MM.1S (cell line): ENCODE measurements at regions not wholly inside any gene's neighbourhood (a gene's known extent, or its start where the extent isn't known, plus 50 kb on each side); places are given as distances from the start of the nearest gene placed in this dataset.

Source experiments
- DNase-seq: peaks from one replicate; pipeline ENCODE4 v3.0.0-alpha.2; 2015
- H2AFZ ChIP-seq: fragments of 300-600 bp; sonication (generic); 2 replicates; pipeline ENCODE4 v1.6.0; 2016; ENCODE audit warnings: antibody characterized with exemption, low read length
- H3F3A ChIP-seq: fragments of 300-600 bp; sonication (generic); 2 replicates; pipeline ENCODE4 v1.6.1; 2016; ENCODE audit warnings: mild to moderate bottlenecking, antibody characterized with exemption, low read length, moderate library complexity, mixed read lengths; ENCODE audit not compliant: insufficient read depth
- H3K27ac ChIP-seq: fragments of 300-600 bp; sonication (generic); 2 replicates; pipeline ENCODE4 v1.5.1; 2016; ENCODE audit warnings: mild to moderate bottlenecking, low read length
- H3K27me3 ChIP-seq: fragments of 300-600 bp; sonication (generic); replicated peaks from 2 replicates; pipeline ENCODE4 v1.6.0; 2016; ENCODE audit warnings: low read length; ENCODE audit not compliant: insufficient read depth
- H3K36me3 ChIP-seq: fragments of 300-600 bp; sonication (generic); replicated peaks from 2 replicates; pipeline ENCODE4 v1.6.1; 2016; ENCODE audit warnings: mild to moderate bottlenecking, low read length, mixed read lengths; ENCODE audit not compliant: insufficient read depth
- H3K4me1 ChIP-seq: fragments of 300-600 bp; sonication (generic); 2 replicates; pipeline ENCODE4 v1.6.1; 2016; ENCODE audit warnings: low read length, mixed read lengths
- H3K4me2 ChIP-seq: fragments of 300-600 bp; sonication (generic); 2 replicates; pipeline ENCODE4 v1.6.0; 2016; ENCODE audit warnings: low read depth, low read length
- H3K4me3 ChIP-seq: fragments of 300-600 bp; sonication (generic); 2 replicates; pipeline ENCODE4 v1.5.1; 2016; ENCODE audit warnings: low read length, mixed read lengths
- H3K79me2 ChIP-seq: fragments of 300-600 bp; sonication (generic); 2 replicates; pipeline ENCODE4 v1.6.1; 2016; ENCODE audit warnings: mixed run types, low read length, mixed read lengths
- H3K9ac ChIP-seq: fragments of 300-600 bp; sonication (generic); 2 replicates; pipeline ENCODE4 v1.6.1; 2016; ENCODE audit warnings: low read length, mixed read lengths
- H3K9me2 ChIP-seq: fragments of 300-600 bp; sonication (generic); replicated peaks from 2 replicates; pipeline ENCODE4 v1.6.1; 2016; ENCODE audit warnings: mild to moderate bottlenecking, low read length, mixed read lengths; ENCODE audit not compliant: insufficient read depth
- H3K9me3 ChIP-seq: fragments of 300-600 bp; sonication (generic); replicated peaks from 2 replicates; pipeline ENCODE4 v1.6.1; 2016; ENCODE audit warnings: mild to moderate bottlenecking, low read length, mixed read lengths; ENCODE audit not compliant: insufficient read depth
- H4K20me1 ChIP-seq: fragments of 300-600 bp; sonication (generic); 2 replicates; pipeline ENCODE4 v1.6.1; 2016; ENCODE audit warnings: mild to moderate bottlenecking, low read length, moderate library complexity, mixed read lengths; ENCODE audit not compliant: insufficient read depth
- CTCF ChIP-seq: fragments of 300-600 bp; sonication (generic); IDR thresholded peaks from 2 replicates; pipeline ENCODE4 v1.5.1; 2016; ENCODE audit warnings: antibody characterized with exemption, low read length, mixed read lengths
- EZH2 ChIP-seq: fragments of 300-600 bp; sonication (generic); optimal IDR thresholded peaks from 2 replicates; pipeline ENCODE3; 2017; ENCODE audit warnings: low read depth, mild to moderate bottlenecking, antibody characterized with exemption, low read length, mixed read lengths
- EZH2phosphoT487 ChIP-seq: fragments of 300-600 bp; sonication (generic); IDR thresholded peaks from 2 replicates; pipeline ENCODE4 v1.6.1; 2018; ENCODE audit warnings: antibody characterized with exemption, low read length

DNA sequence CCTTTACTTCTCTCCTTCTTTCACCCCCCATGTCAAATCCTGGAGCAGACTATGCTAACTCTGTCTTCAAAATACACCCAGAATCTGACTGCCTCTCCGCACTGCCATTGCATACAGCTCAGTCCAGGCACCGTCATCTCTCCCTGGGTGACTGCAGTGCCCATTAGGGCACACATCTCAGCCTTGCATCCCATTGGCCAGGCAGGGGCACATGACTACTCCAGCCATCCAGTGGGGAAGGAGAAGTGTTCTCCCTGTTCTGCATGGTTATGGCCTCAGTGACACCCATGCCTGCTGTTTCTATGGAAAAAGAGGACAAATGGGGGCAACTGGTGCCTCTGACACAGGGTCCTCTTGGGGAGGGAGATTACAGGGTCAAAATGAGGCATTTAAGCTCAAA, 270.5 kb downstream of the MATN1 start:
- no peak for DNase-seq
- no peaks in the 10 kb centered on the region for H4K20me1 ChIP-seq
- no peak overlapping the region for H2AFZ ChIP-seq
- no peaks in the 10 kb centered on the region for H3K9me3 ChIP-seq
- no peak overlapping the region for H3K27ac ChIP-seq
- no peak overlapping the region for H3K9ac ChIP-seq
- H3K27me3 ChIP-seq, result peaks cover 18% of the 10 kb centered on the region
- no peaks in the 10 kb centered on the region for H3K79me2 ChIP-seq
- no peak for TF ChIP-seq EZH2
- no peak for TF ChIP-seq CTCF
- TF ChIP-seq EZH2phosphoT487, result no peak
- no peaks in the 10 kb centered on the region for H3K4me1 ChIP-seq
- no peak overlapping the region for H3K4me3 ChIP-seq
- no peaks in the 10 kb centered on the region for H3K36me3 ChIP-seq
- H3F3A ChIP-seq, result no peaks in the 10 kb centered on the region
- H3K4me2 ChIP-seq, result no peak overlapping the region
- H3K9me2 ChIP-seq, result no peaks in the 10 kb centered on the region

- H2AFZ ChIP-seq, result no peak overlapping the region
- no peak overlapping the region for H3K9ac ChIP-seq
- no peaks in the 10 kb centered on the region for H3K79me2 ChIP-seq
- TF ChIP-seq CTCF (no peak), EZH2 (no peak), EZH2phosphoT487 (no peak)
- no peaks in the 10 kb centered on the region for H3K36me3 ChIP-seq
- no peak for DNase-seq
- H3K9me3 ChIP-seq, result no peaks in the 10 kb centered on the region
- no peaks in the 10 kb centered on the region for H3F3A ChIP-seq
- H3K27ac ChIP-seq, result no peak overlapping the region
- H3K4me1 ChIP-seq, result no peaks in the 10 kb centered on the region
- no peak overlapping the region for H3K4me2 ChIP-seq
- no peaks in the 10 kb centered on the region for H3K9me2 ChIP-seq
- H4K20me1 ChIP-seq, result no peaks in the 10 kb centered on the region
- H3K4me3 ChIP-seq, result no peak overlapping the region
- peaks cover 22% of the 10 kb centered on the region for H3K27me3 ChIP-seq
These were observed 271.2 kb downstream of the MATN1 start for GRCh38 chr1:30452170-30452569.

DNA sequence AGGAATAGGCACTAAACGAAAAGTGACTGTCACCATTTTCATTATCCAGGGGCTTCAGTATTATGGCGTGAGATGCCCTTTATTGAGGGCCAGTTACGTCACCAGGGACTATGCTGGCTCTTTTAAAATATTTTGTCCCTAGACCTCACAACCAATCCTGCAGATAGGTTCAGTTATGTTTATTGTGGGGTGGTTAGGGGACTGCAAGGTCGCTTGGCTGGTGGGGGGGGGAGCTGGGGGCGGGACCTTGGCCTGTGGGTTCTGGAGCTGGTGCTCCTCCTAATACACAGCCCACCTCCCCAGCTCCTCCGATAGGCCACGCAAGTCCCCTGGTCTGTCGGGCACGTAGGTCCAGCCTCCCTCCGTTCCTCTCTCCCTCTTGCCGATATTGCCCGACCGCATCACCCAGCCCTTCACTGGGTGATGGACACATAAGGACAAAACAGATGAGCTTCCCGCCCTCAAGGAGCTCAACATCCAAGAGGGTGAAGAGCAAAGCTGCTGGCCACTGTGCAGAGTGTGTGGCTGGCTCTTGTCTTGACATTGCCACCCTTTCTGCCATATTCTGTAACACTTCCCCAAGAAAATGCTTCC, 271.8 kb downstream of the MATN1 start:
- peaks cover 25% of the 10 kb centered on the region for H3K27me3 ChIP-seq
- H3F3A ChIP-seq, result no peaks in the 10 kb centered on the region
- no peak for DNase-seq
- no peak overlapping the region for H2AFZ ChIP-seq
- no peak for TF ChIP-seq EZH2
- TF ChIP-seq EZH2phosphoT487, result no peak
- TF ChIP-seq CTCF, result no peak
- H3K4me2 ChIP-seq, result no peak overlapping the region
- no peaks in the 10 kb centered on the region for H3K9me2 ChIP-seq
- H3K9ac ChIP-seq, result no peak overlapping the region
- no peak overlapping the region for H3K27ac ChIP-seq
- no peaks in the 10 kb centered on the region for H3K79me2 ChIP-seq
- H3K9me3 ChIP-seq, result no peaks in the 10 kb centered on the region
- no peaks in the 10 kb centered on the region for H3K36me3 ChIP-seq
- H4K20me1 ChIP-seq, result no peaks in the 10 kb centered on the region
- H3K4me1 ChIP-seq, result no peaks in the 10 kb centered on the region
- no peak overlapping the region for H3K4me3 ChIP-seq
